ENCODE measurements at regions not wholly inside any gene's neighbourhood (a gene's known extent, or its start where the extent isn't known, plus 50 kb on each side); places are given as distances from the start of the nearest gene placed in this dataset.

DNA sequence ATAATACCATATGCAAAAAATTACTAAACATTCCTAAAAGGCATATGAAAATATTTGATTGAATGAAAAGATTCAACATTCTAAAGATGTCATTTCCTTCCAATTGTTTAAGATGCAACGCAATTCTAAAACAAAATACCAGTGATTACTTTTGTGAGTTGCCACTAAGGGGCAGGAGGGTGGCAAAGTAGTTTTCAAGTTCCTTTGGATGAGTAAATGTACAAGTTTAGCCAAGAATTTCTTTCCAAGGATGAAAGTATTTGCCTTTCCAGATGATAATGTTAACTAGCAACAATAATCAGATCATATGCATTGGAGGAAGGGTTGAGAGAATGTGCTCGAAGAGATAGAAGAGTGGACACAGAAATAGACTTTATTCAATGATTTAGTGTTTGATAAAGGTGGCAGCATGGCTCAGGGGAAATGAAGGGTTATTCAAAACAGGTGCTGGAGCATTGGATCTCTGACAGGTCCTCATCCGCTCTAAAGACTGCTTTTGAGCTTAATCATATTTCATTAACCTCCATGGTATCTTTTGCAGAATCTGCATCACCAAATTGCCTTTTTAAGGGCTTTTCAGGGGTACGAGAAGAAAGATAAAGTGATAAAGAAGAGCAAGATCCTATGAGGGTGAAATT is 678.5 kb upstream of the TBX3 start:
- Histone ChIP-seq H3K14ac (ENCODE audit: insufficient read length) (no peak overlapping the region), H3K4me1 (replicated peaks in 1 of 4; ENCODE audit: control insufficient read depth in 3 of 4, insufficient read depth in 4 of 4, low read length in 3 of 4) (no peaks in the 10 kb centered on the region), H3K79me2 (ENCODE audit: control insufficient read depth in 1 of 2, insufficient read depth in 2 of 2, low read length in 2 of 2) (no peaks in the 10 kb centered on the region), H3K4me3 (ENCODE audit: extremely low read depth in 1 of 4, insufficient read depth in 2 of 4, low read depth in 3 of 4, low read length in 4 of 4) (no peak overlapping the region), H4K20me1 (replicated peaks in 1 of 2; ENCODE audit: control insufficient read depth in 1 of 2, insufficient read depth in 2 of 2, low read length in 2 of 2) (no peaks in the 10 kb centered on the region), H2AFZ (ENCODE audit: low read length) (no peak overlapping the region), H2AK5ac (ENCODE audit: low read depth, low read length) (no peak overlapping the region), H2BK120ac (replicated peaks; ENCODE audit: low read depth, low read length) (no peak overlapping the region), H4K5ac (ENCODE audit: insufficient read length, low read depth, low read length) (no peak overlapping the region), H3K23me2 (ENCODE audit: low read depth, low read length) (no peaks in the 10 kb centered on the region), H3K36me3 (ENCODE audit: control insufficient read depth in 2 of 4, insufficient read depth in 4 of 4, low read length in 3 of 4) (no peaks in the 10 kb centered on the region), H3K27me3 (replicated peaks in 1 of 4; ENCODE audit: control insufficient read depth in 3 of 4, extremely low read depth in 1 of 4, insufficient read depth in 3 of 4, low read length in 3 of 4) (no peaks in the 10 kb centered on the region), H3K9ac (replicated peaks in 1 of 4; ENCODE audit: extremely low read depth in 1 of 4, low read depth in 3 of 4, low read length in 3 of 4) (no peak overlapping the region), H2BK5ac (ENCODE audit: low read depth, low read length) (no peak overlapping the region), H2BK15ac (ENCODE audit: low read length) (no peak overlapping the region), H3K4me2 (ENCODE audit: insufficient read depth in 1 of 2, low read depth in 2 of 2, low read length in 2 of 2) (no peak overlapping the region), H3K18ac (ENCODE audit: extremely low read depth, low read length) (no peak overlapping the region), H3K56ac (replicated peaks; ENCODE audit: insufficient read length, low read depth, low read length) (no peak overlapping the region), H4K91ac (replicated peaks; ENCODE audit: insufficient read length, low read length) (no peak overlapping the region), H4K8ac (ENCODE audit: extremely low read depth, insufficient read depth, low read length) (no peak overlapping the region), H2BK12ac (ENCODE audit: low read depth, low read length) (no peak overlapping the region), H3K23ac (ENCODE audit: insufficient read length) (no peak overlapping the region), H2BK20ac (ENCODE audit: low read length) (no peak overlapping the region), H3K9me3 (ENCODE audit: insufficient read depth in 2 of 2, low read depth in 1 of 2, low read length in 1 of 2) (peaks cover 0 to 8% of the 10 kb centered on the region in 2 experiments; a peak in 2 of 4 replicates), H3K27ac (ENCODE audit: low read depth, low read length) (no peak overlapping the region), H3K4ac (replicated peaks; ENCODE audit: insufficient read length, low read depth, low read length) (no peak overlapping the region), H3K79me1 (ENCODE audit: low read depth, low read length) (no peaks in the 10 kb centered on the region)
- WGBS, 2 experiments (ENCODE audit: extremely low coverage in 1 of 2, insufficient coverage in 1 of 2, insufficient read length in 1 of 2, insufficient replicate concordance in 2 of 2, low coverage in 1 of 2, low lambda C conversion rate in 2 of 2, missing lambda C conversion rate in 1 of 2): 91% methylated on average over 4 of the region's 4 CpGs; no CpG with 5 or more reads in 1 of the 2 experiments
- POLR2A ChIA-PET (ENCODE audit: partially characterized antibody): no interaction called here
- FAIRE-seq (no peak), DNase-seq (ENCODE audit: low read depth in 1 of 2, low spot score in 2 of 2) (no peak)
- CTCF ChIA-PET (ENCODE audit: partially characterized antibody): interaction anchor here (0.6 kb wide), 1 partner anchor 564 kb away, joined by 3 read pairs; no protein-coding TSS in a partner anchor
- TF ChIP-seq, protein P1, sequence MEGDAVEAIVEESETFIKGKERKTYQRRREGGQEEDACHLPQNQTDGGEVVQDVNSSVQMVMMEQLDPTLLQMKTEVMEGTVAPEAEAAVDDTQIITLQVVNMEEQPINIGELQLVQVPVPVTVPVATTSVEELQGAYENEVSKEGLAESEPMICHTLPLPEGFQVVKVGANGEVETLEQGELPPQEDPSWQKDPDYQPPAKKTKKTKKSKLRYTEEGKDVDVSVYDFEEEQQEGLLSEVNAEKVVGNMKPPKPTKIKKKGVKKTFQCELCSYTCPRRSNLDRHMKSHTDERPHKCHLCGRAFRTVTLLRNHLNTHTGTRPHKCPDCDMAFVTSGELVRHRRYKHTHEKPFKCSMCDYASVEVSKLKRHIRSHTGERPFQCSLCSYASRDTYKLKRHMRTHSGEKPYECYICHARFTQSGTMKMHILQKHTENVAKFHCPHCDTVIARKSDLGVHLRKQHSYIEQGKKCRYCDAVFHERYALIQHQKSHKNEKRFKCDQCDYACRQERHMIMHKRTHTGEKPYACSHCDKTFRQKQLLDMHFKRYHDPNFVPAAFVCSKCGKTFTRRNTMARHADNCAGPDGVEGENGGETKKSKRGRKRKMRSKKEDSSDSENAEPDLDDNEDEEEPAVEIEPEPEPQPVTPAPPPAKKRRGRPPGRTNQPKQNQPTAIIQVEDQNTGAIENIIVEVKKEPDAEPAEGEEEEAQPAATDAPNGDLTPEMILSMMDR (IDR thresholded peaks at IDR 0.05; ENCODE audit: control extremely low read depth in 1 of 3, insufficient read depth in 1 of 3, low read depth in 1 of 3, low read length in 3 of 3): no peak
- TF ChIP-seq NANOG (IDR thresholded peaks at IDR 0.05; ENCODE audit: insufficient read depth, low read depth, low read length, poor library complexity, severe bottlenecking): no peak
- no peak for TF ChIP-seq GTF2F1 (IDR thresholded peaks at IDR 0.05; ENCODE audit: borderline replicate concordance, low read depth, low read length)
- TF ChIP-seq RNF2 (IDR thresholded peaks at IDR 0.05; ENCODE audit: borderline replicate concordance, low read depth, low read length, missing control alignments, poor library complexity, severe bottlenecking): no peak
- TF ChIP-seq, protein P2, sequence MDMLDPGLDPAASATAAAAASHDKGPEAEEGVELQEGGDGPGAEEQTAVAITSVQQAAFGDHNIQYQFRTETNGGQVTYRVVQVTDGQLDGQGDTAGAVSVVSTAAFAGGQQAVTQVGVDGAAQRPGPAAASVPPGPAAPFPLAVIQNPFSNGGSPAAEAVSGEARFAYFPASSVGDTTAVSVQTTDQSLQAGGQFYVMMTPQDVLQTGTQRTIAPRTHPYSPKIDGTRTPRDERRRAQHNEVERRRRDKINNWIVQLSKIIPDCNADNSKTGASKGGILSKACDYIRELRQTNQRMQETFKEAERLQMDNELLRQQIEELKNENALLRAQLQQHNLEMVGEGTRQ (IDR thresholded peaks at IDR 0.05; ENCODE audit: low read length): no peak
- TF ChIP-seq CTBP2 (IDR thresholded peaks at IDR 0.05; ENCODE audit: borderline replicate concordance, insufficient read depth, insufficient read length, low read length): no peak
- TF ChIP-seq MAX (IDR thresholded peaks at IDR 0.05): no peak

All from H1 (cell line).